ENCODE measurements at regions not wholly inside any gene's neighbourhood (a gene's known extent, or its start where the extent isn't known, plus 50 kb on each side); places are given as distances from the start of the nearest gene placed in this dataset.
"Not testable (repeated sequence)": the region's sequence is repeated elsewhere in the genome, so short reads cannot be mapped to it uniquely, and the experiment has no call there.

- Mint-ChIP-seq H3K36me3 (no peaks in the 10 kb centered on the region), H3K9me3 (peaks cover 0 to 4% (median 0%) of the 10 kb centered on the region in 7 donors), H3K4me1 (no peaks in the 10 kb centered on the region), H3K27ac (no peak overlapping the region), H3K27me3 (peaks cover 0 to 5% (median 0%) of the 10 kb centered on the region in 3 donors), H3K4me3 (no peak overlapping the region)
- no peak for ATAC-seq (ENCODE audit: low read depth in 2 of 2)
- DNase-seq, result no peak
Observed at GRCh38 chr5:67651180-67651579, 454.6 kb upstream of the CD180 start.

DNA sequence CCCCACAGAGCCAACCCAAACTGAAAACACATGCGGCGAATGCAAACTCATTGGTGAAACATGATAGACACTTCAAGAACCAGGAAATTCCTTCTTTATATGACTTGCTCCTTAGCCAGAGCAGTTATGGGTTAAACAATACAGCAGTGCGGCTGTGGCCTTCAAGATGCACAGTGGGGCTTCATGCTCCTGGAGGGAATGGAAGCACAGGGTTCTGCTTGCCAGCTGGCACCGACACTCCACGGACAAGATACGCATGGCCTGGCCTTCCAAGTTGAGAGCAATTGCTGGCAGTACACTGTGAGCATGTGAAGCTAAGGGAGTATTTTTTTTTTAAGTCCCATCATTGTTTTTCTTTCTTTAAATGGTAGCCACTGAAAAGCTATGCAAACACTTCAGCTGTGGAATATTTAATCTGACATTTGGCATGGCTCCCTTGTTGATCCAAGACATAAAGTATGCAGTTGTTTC, 451.6 kb upstream of the CD180 start:
- Mint-ChIP-seq H3K9me3 (peaks cover 0 to 26% (median 8%) of the 10 kb centered on the region in 7 donors), H3K4me1 (no peaks in the 10 kb centered on the region), H3K36me3 (no peaks in the 10 kb centered on the region), H3K4me3 (no peak overlapping the region), H3K27ac (no peak overlapping the region), H3K27me3 (peaks cover 0 to 5% (median 0%) of the 10 kb centered on the region in 3 donors)
- ATAC-seq (ENCODE audit: low read depth in 2 of 2) (no peak), DNase-seq (no peak)

GRCh38 chr5:67647772-67648171, 451.2 kb upstream of the CD180 start:
- H3K4me1 Mint-ChIP-seq, result no peaks in the 10 kb centered on the region
- H3K27me3 Mint-ChIP-seq, result peaks cover 0 to 5% (median 0%) of the 10 kb centered on the region in 3 donors
- H3K4me3 Mint-ChIP-seq, result no peak overlapping the region
- H3K36me3 Mint-ChIP-seq, result no peaks in the 10 kb centered on the region
- DNase-seq (no peak), ATAC-seq (ENCODE audit: low read depth in 2 of 2) (no peak)
- H3K27ac Mint-ChIP-seq, result no peak overlapping the region
- peaks cover 0 to 26% (median 8%) of the 10 kb centered on the region in 7 donors for H3K9me3 Mint-ChIP-seq

- ATAC-seq (ENCODE audit: low read depth in 2 of 2), result no peak
- peaks cover 0 to 26% (median 8%) of the 10 kb centered on the region in 7 donors for H3K9me3 Mint-ChIP-seq
Observed at GRCh38 chr5:67644221-67644920, 447.8 kb upstream of the CD180 start.

DNA sequence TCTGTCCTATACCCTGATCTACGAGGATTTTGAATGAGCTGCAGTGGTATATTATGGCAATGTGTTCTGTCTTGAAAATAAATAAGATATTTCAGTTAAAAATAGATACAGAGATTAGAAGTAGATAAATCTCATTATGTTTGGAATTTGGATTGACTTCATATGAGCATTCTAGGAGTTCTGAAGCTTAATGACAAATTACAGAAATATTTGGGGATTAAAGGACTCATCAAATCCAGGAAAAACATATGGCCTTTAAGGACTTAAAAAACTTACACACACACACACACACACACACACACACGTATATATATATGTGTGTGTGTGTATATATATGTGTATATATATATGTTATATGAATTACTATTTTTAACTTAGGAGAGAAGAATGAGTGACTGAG, 446.9 kb upstream of the CD180 start:
- Mint-ChIP-seq H3K9me3 (peaks cover 0 to 26% (median 8%) of the 10 kb centered on the region in 7 donors), H3K4me1 (no peaks in the 10 kb centered on the region), H3K36me3 (no peaks in the 10 kb centered on the region), H3K27ac (no peak overlapping the region), H3K27me3 (peaks cover 0 to 3% (median 1%) of the 10 kb centered on the region in 3 donors), H3K4me3 (no peak overlapping the region)
- ATAC-seq (ENCODE audit: low read depth in 2 of 2) (no peak), DNase-seq (no peak)

More at GRCh38 chr5:67644221-67644920, 447.8 kb upstream of the CD180 start:
- H3K4me3 Mint-ChIP-seq, result no peak overlapping the region
- H3K27ac Mint-ChIP-seq, result no peak overlapping the region
- H3K4me1 Mint-ChIP-seq, result no peaks in the 10 kb centered on the region
- H3K36me3 Mint-ChIP-seq, result no peaks in the 10 kb centered on the region
- no peak for DNase-seq
- peaks cover 0 to 5% (median 0%) of the 10 kb centered on the region in 3 donors for H3K27me3 Mint-ChIP-seq

DNA sequence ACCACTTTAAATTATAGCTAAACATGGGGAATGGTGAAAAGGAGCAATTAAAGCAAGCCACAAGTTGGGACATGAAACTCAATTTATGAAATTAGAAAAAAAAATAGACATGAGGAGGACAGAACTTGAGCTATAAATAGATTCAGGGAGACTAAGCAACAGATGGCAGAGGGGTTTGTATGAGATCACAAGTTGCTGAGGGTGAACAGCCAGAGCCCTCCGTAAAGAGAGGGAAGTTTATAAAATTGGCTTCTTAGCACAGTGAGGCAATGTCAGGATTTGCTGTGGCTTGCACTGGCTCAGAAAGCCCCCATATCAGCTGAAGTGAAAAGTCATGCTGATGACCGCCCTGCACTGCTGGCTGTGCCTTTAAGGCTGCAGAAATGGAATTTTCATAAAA, 443.4 kb upstream of the CD180 start:
- Mint-ChIP-seq H3K9me3 (peaks cover 0 to 13% (median 7%) of the 10 kb centered on the region in 7 donors), H3K27ac (peak overlapping the region in 1 of 6 donors; percentile 5), H3K4me3 (no peak overlapping the region), H3K4me1 (no peaks in the 10 kb centered on the region), H3K27me3 (peaks cover 0 to 7% (median 3%) of the 10 kb centered on the region in 3 donors), H3K36me3 (peaks cover 0 to 4% of the 10 kb centered on the region in 2 donors)
- ATAC-seq (ENCODE audit: low read depth in 2 of 2) (no peak), DNase-seq (no peak)

- Mint-ChIP-seq H3K9me3 (peaks cover 1 to 12% (median 5%) of the 10 kb centered on the region in 7 donors), H3K4me3 (no peak overlapping the region), H3K27ac (no peak overlapping the region), H3K27me3 (peaks cover 5 to 7% (median 6%) of the 10 kb centered on the region in 3 donors), H3K4me1 (no peaks in the 10 kb centered on the region), H3K36me3 (peaks cover 0 to 4% of the 10 kb centered on the region in 2 donors)
- DNase-seq (no peak), ATAC-seq (ENCODE audit: low read depth in 2 of 2) (no peak)
Observed at GRCh38 chr5:67639313-67639712, 442.7 kb upstream of the CD180 start.

DNA sequence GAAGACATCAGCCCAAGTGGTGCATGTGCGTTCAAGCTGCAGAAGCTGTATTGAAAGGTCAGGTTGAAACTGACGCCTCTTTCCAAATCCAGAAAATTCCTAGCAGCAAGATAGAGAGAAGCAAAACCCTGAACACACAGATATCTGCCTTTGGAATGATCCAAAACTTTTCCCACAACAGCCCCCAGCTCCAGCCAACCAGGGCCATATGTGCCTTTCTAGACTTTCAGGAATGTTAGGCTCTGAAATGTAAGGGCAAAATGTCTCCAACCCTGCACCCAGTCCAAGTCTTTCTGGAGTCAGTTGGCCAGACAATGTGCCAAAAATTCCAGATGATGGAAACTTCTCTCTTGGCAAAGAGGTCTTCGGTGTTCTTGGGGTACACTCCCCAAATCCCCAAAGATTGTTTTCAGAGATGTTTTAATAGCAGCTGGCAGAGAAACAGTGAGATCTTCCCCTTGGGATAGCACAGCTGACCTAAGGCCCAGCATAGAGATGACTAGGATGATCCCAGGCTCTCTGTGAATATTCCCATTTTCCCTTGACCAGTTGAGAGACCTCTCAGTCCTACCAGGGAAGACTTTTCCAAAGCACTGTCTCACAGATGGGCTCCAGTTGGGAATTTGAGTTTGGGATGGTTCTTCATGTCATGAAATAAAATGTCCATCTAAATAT, 440.4 kb upstream of the CD180 start:
- peaks cover 0 to 4% of the 10 kb centered on the region in 2 donors for H3K36me3 Mint-ChIP-seq
- no peaks in the 10 kb centered on the region for H3K4me1 Mint-ChIP-seq
- H3K27me3 Mint-ChIP-seq, result peaks cover 7 to 11% (median 9%) of the 10 kb centered on the region in 3 donors
- H3K27ac Mint-ChIP-seq, result no peak overlapping the region
- H3K4me3 Mint-ChIP-seq, result no peak overlapping the region
- H3K9me3 Mint-ChIP-seq, result peaks cover 0 to 12% (median 4%) of the 10 kb centered on the region in 7 donors
- ATAC-seq (ENCODE audit: low read depth in 2 of 2) (no peak), DNase-seq (no peak)

- Mint-ChIP-seq H3K4me3 (no peak overlapping the region), H3K4me1 (no peaks in the 10 kb centered on the region), H3K36me3 (peaks cover 0 to 4% of the 10 kb centered on the region in 2 donors), H3K27me3 (peaks cover 7 to 15% (median 9%) of the 10 kb centered on the region in 3 donors), H3K27ac (no peak overlapping the region), H3K9me3 (peaks cover 0 to 12% (median 8%) of the 10 kb centered on the region in 7 donors)
- no peak for ATAC-seq (ENCODE audit: low read depth in 2 of 2)
- DNase-seq, result no peak
Observed at GRCh38 chr5:67636091-67636490, 439.5 kb upstream of the CD180 start.

- H3K27ac Mint-ChIP-seq; H3K4me3 Mint-ChIP-seq; H3K36me3 Mint-ChIP-seq; DNase-seq; H3K4me1 Mint-ChIP-seq; ATAC-seq (ENCODE audit: low read depth in 2 of 2): not testable (repeated sequence)
- H3K9me3 Mint-ChIP-seq, result peaks cover 0 to 13% (median 7%) of the 10 kb centered on the region in 7 donors
- H3K27me3 Mint-ChIP-seq, result peaks cover 0 to 15% (median 5%) of the 10 kb centered on the region in 3 donors
Observed at GRCh38 chr5:67627079-67627478, 430.5 kb upstream of the CD180 start.

GRCh38 chr5:67623078-67623477, 426.5 kb upstream of the CD180 start:
- no peaks in the 10 kb centered on the region for H3K4me1 Mint-ChIP-seq
- ATAC-seq (ENCODE audit: low read depth in 2 of 2), result no peak
- peaks cover 0 to 8% (median 0%) of the 10 kb centered on the region in 7 donors for H3K9me3 Mint-ChIP-seq
- no peak overlapping the region for H3K4me3 Mint-ChIP-seq
- H3K27me3 Mint-ChIP-seq, result peaks cover 5 to 20% (median 8%) of the 10 kb centered on the region in 3 donors
- no peak for DNase-seq
- no peak overlapping the region for H3K27ac Mint-ChIP-seq
- H3K36me3 Mint-ChIP-seq, result no peaks in the 10 kb centered on the region

DNA sequence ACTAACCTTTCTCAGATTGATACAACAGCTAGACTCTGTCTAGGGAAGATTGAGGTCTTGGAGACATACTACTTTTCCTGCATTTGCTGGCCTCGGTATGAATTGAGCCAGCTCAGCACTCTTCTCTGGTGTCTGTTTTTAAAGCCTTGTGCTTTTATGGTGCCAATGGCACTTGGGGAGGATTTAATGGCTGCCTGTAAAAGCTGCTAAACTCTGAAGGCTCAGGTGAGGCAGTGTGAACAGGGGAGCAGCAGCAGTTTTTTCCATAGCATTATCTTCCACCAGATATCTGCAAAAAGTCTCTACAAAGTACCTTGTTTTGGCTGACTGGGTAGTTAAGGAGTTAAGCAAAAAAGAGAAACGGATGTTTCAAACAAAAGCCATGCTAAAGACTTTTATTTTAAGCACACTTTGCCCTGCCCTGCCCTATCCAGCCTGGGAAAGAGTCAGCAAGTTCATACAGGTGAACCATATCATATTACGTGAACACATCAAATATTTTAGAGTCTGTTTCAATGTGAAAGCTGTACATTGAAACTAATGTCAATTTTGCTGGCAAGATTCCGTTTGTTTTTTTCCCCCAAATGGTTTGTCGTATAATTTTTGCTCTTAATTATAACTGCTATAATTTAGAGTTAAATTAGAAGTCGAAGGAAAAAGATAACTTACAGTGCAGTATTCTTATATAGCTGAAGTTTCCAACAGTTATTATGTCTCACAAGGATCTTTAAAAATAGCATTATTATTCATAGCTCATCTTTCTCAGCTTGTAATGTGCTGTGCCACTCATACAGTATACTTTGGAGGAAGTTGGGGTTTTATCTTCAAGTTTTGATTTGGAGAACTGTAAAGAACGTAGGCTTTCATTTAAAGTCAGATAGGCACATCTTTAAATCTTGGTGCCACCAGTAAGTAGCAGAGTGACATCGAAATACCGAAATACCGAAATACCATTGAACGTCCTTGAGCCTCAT, 424.1 kb upstream of the CD180 start:
- Mint-ChIP-seq H3K4me3 (no peak overlapping the region), H3K27ac (no peak overlapping the region), H3K27me3 (peaks cover 3 to 14% (median 8%) of the 10 kb centered on the region in 3 donors), H3K36me3 (no peaks in the 10 kb centered on the region), H3K4me1 (no peaks in the 10 kb centered on the region), H3K9me3 (peaks cover 0 to 3% (median 0%) of the 10 kb centered on the region in 7 donors)
- DNase-seq (no peak), ATAC-seq (ENCODE audit: low read depth in 2 of 2) (no peak)

- ATAC-seq (ENCODE audit: low read depth in 2 of 2), result no peak
- H3K9me3 Mint-ChIP-seq, result peaks cover 0 to 4% (median 0%) of the 10 kb centered on the region in 7 donors
- peaks cover 0 to 14% (median 8%) of the 10 kb centered on the region in 3 donors for H3K27me3 Mint-ChIP-seq
- H3K4me1 Mint-ChIP-seq, result no peaks in the 10 kb centered on the region
- DNase-seq, result no peak
- no peak overlapping the region for H3K4me3 Mint-ChIP-seq
- H3K36me3 Mint-ChIP-seq, result no peaks in the 10 kb centered on the region
- H3K27ac Mint-ChIP-seq, result no peak overlapping the region
Observed at GRCh38 chr5:67619636-67620035, 423.0 kb upstream of the CD180 start.

Measured in naive B cell (primary cell).